ENCODE measurements at regions not wholly inside any gene's neighbourhood (a gene's known extent, or its start where the extent isn't known, plus 50 kb on each side); places are given as distances from the start of the nearest gene placed in this dataset.

- Mint-ChIP-seq H3K4me3 (no peak overlapping the region), H3K36me3 (ENCODE audit: low read depth) (no peaks in the 10 kb centered on the region), H3K9me3 (no peaks in the 10 kb centered on the region), H3K4me1 (ENCODE audit: low read depth) (peaks cover 12% of the 10 kb centered on the region), H3K27me3 (ENCODE audit: low read depth) (no peaks in the 10 kb centered on the region), H3K27ac (no peak overlapping the region)
- intact Hi-C loops (cut with micrococcal nuclease), result no loop called here
- DNase-seq, result no peak
- CTCF ChIA-PET, result interaction anchor here (1.6 kb wide), 1 partner anchor 38 kb away, joined by 3 read pairs; no protein-coding TSS in a partner anchor
Measured at GRCh38 chr6:149223120-149223903, 94.2 kb upstream of the TAB2 start.

GRCh38 chr6:149223904-149224351 is 93.6 kb upstream of the TAB2 start:
- Mint-ChIP-seq H3K27me3 (ENCODE audit: low read depth) (no peaks in the 10 kb centered on the region), H3K36me3 (ENCODE audit: low read depth) (no peaks in the 10 kb centered on the region), H3K4me3 (no peak overlapping the region), H3K27ac (no peak overlapping the region), H3K4me1 (ENCODE audit: low read depth) (peaks cover 6% of the 10 kb centered on the region), H3K9me3 (no peaks in the 10 kb centered on the region)
- DNase-seq, result no peak
- CTCF ChIA-PET, result interaction anchor here (1.3 to 1.6 kb wide), 2 partner anchors 34 to 38 kb away, joined by 3 read pairs; no protein-coding TSS in a partner anchor
- intact Hi-C loops (cut with micrococcal nuclease), result no loop called here

GRCh38 chr6:149224399-149224798 is 93.1 kb upstream of the TAB2 start:
- Mint-ChIP-seq H3K4me3 (no peak overlapping the region), H3K36me3 (ENCODE audit: low read depth) (no peaks in the 10 kb centered on the region), H3K27me3 (ENCODE audit: low read depth) (no peaks in the 10 kb centered on the region), H3K4me1 (ENCODE audit: low read depth) (peaks cover 5% of the 10 kb centered on the region), H3K27ac (no peak overlapping the region), H3K9me3 (no peaks in the 10 kb centered on the region)
- DNase-seq, result no peak
- intact Hi-C loops (cut with micrococcal nuclease), result no loop called here
- CTCF ChIA-PET, result interaction anchor here (1.3 to 1.6 kb wide), 2 partner anchors 34 to 37 kb away, joined by 3 read pairs; no protein-coding TSS in a partner anchor

GRCh38 chr6:149225370-149225769 is 92.1 kb upstream of the TAB2 start:
- Mint-ChIP-seq H3K4me3 (no peak overlapping the region), H3K36me3 (ENCODE audit: low read depth) (no peaks in the 10 kb centered on the region), H3K27ac (no peak overlapping the region), H3K4me1 (ENCODE audit: low read depth) (peaks cover 5% of the 10 kb centered on the region), H3K9me3 (no peaks in the 10 kb centered on the region), H3K27me3 (ENCODE audit: low read depth) (no peaks in the 10 kb centered on the region)
- no peak for DNase-seq
- intact Hi-C loops (cut with micrococcal nuclease), result no loop called here
- CTCF ChIA-PET, result interaction anchor here (1.3 to 1.6 kb wide), 2 partner anchors 9 to 35 kb away, joined by 3 read pairs; no protein-coding TSS in a partner anchor

- no peaks in the 10 kb centered on the region for H3K36me3 Mint-ChIP-seq (ENCODE audit: low read depth)
- peaks cover 7% of the 10 kb centered on the region for H3K4me1 Mint-ChIP-seq (ENCODE audit: low read depth)
- H3K27me3 Mint-ChIP-seq (ENCODE audit: low read depth), result no peaks in the 10 kb centered on the region
- no peaks in the 10 kb centered on the region for H3K9me3 Mint-ChIP-seq
- CTCF ChIA-PET, result interaction anchor here (1.6 kb wide), 1 partner anchor 10 kb away, joined by 3 read pairs; no protein-coding TSS in a partner anchor
- DNase-seq, result no peak
- H3K4me3 Mint-ChIP-seq, result no peak overlapping the region
- H3K27ac Mint-ChIP-seq, result no peak overlapping the region
- intact Hi-C loops (cut with micrococcal nuclease), result no loop called here
Measured at GRCh38 chr6:149225946-149226345, 91.6 kb upstream of the TAB2 start.

GRCh38 chr6:149227796-149228195 is 89.7 kb upstream of the TAB2 start:
- H3K4me3 Mint-ChIP-seq, result no peak overlapping the region
- DNase-seq, result no peak
- peaks cover 21% of the 10 kb centered on the region for H3K4me1 Mint-ChIP-seq (ENCODE audit: low read depth)
- H3K27ac Mint-ChIP-seq, result no peak overlapping the region
- CTCF ChIA-PET, result no interaction called here
- no peaks in the 10 kb centered on the region for H3K27me3 Mint-ChIP-seq (ENCODE audit: low read depth)
- intact Hi-C loops (cut with micrococcal nuclease), result no loop called here
- no peaks in the 10 kb centered on the region for H3K9me3 Mint-ChIP-seq
- no peaks in the 10 kb centered on the region for H3K36me3 Mint-ChIP-seq (ENCODE audit: low read depth)

GRCh38 chr6:149228311-149228955 is 89.1 kb upstream of the TAB2 start:
- CTCF ChIA-PET, result no interaction called here
- peaks cover 26% of the 10 kb centered on the region for H3K4me1 Mint-ChIP-seq (ENCODE audit: low read depth)
- no peak overlapping the region for H3K27ac Mint-ChIP-seq
- H3K36me3 Mint-ChIP-seq (ENCODE audit: low read depth), result no peaks in the 10 kb centered on the region
- H3K27me3 Mint-ChIP-seq (ENCODE audit: low read depth), result no peaks in the 10 kb centered on the region
- no peak for DNase-seq
- intact Hi-C loops (cut with micrococcal nuclease), result no loop called here
- no peak overlapping the region for H3K4me3 Mint-ChIP-seq
- H3K9me3 Mint-ChIP-seq, result no peaks in the 10 kb centered on the region

GRCh38 chr6:149229096-149229495 is 88.4 kb upstream of the TAB2 start:
- no peaks in the 10 kb centered on the region for H3K9me3 Mint-ChIP-seq
- intact Hi-C loops (cut with micrococcal nuclease), result no loop called here
- CTCF ChIA-PET, result no interaction called here
- H3K27ac Mint-ChIP-seq, result no peak overlapping the region
- no peaks in the 10 kb centered on the region for H3K27me3 Mint-ChIP-seq (ENCODE audit: low read depth)
- no peaks in the 10 kb centered on the region for H3K36me3 Mint-ChIP-seq (ENCODE audit: low read depth)
- no peak for DNase-seq
- no peak overlapping the region for H3K4me3 Mint-ChIP-seq
- peaks cover 32% of the 10 kb centered on the region for H3K4me1 Mint-ChIP-seq (ENCODE audit: low read depth)

GRCh38 chr6:149230712-149231460 is 86.6 kb upstream of the TAB2 start:
- CTCF ChIA-PET, result interaction anchor here (0.5 to 1.5 kb wide), 5 partner anchors 32 to 165 kb away, joined by 3 to 4 read pairs (median 3); no protein-coding TSS in a partner anchor
- no peak overlapping the region for H3K27ac Mint-ChIP-seq
- no peaks in the 10 kb centered on the region for H3K36me3 Mint-ChIP-seq (ENCODE audit: low read depth)
- intact Hi-C loops (cut with micrococcal nuclease), result loop anchor here (5.0 kb wide), 2 partner anchors 151 to 1029 kb away; no protein-coding TSS in a partner anchor
- no peaks in the 10 kb centered on the region for H3K9me3 Mint-ChIP-seq
- H3K4me3 Mint-ChIP-seq, result no peak overlapping the region
- peaks cover 49% of the 10 kb centered on the region for H3K4me1 Mint-ChIP-seq (ENCODE audit: low read depth)
- no peak for DNase-seq
- H3K27me3 Mint-ChIP-seq (ENCODE audit: low read depth), result no peaks in the 10 kb centered on the region

- Mint-ChIP-seq H3K9me3 (no peaks in the 10 kb centered on the region), H3K4me1 (ENCODE audit: low read depth) (peaks cover 47% of the 10 kb centered on the region), H3K4me3 (no peak overlapping the region), H3K27me3 (ENCODE audit: low read depth) (no peaks in the 10 kb centered on the region), H3K27ac (no peak overlapping the region), H3K36me3 (ENCODE audit: low read depth) (no peaks in the 10 kb centered on the region)
- no peak for DNase-seq
- intact Hi-C loops (cut with micrococcal nuclease), result loop anchor here (5.0 kb wide), 2 partner anchors 151 to 1029 kb away; no protein-coding TSS in a partner anchor
- CTCF ChIA-PET, result interaction anchor here (0.7 to 1.4 kb wide), 4 partner anchors 9 to 285 kb away, joined by 3 read pairs; no protein-coding TSS in a partner anchor
Measured at GRCh38 chr6:149231778-149232177, 85.7 kb upstream of the TAB2 start.

- peaks cover 4% of the 10 kb centered on the region for H3K9me3 Mint-ChIP-seq
- H3K27ac Mint-ChIP-seq, result peak overlapping the region; percentile 95
- DNase-seq, result peak; percentile 60
- H3K36me3 Mint-ChIP-seq (ENCODE audit: low read depth), result no peaks in the 10 kb centered on the region
- intact Hi-C loops (cut with micrococcal nuclease), result loop anchor here (5.0 kb wide), 2 partner anchors 149 to 1031 kb away; no protein-coding TSS in a partner anchor
- H3K4me1 Mint-ChIP-seq (ENCODE audit: low read depth), result peaks cover 49% of the 10 kb centered on the region
- CTCF ChIA-PET, result interaction anchor here (0.6 kb wide), 1 partner anchor 146 kb away, joined by 3 read pairs; no protein-coding TSS in a partner anchor
- peak overlapping the region; percentile 47 for H3K4me3 Mint-ChIP-seq
- no peaks in the 10 kb centered on the region for H3K27me3 Mint-ChIP-seq (ENCODE audit: low read depth)
Measured at GRCh38 chr6:149233056-149233715, 84.3 kb upstream of the TAB2 start.
